A549 (cell line): ENCODE measurements at regions not wholly inside any gene's neighbourhood (a gene's known extent, or its start where the extent isn't known, plus 50 kb on each side); places are given as distances from the start of the nearest gene placed in this dataset.

ENCODE experiments used
- ATAC-seq, 2 experiments: fragments of 200-7000 bp in 1 of 2; fragments of >200 bp in 1 of 2; cut with Nextera tagmentation in 1 of 2; cut with Tn5 transposase in 1 of 2; 3 replicates each; pipeline versions ENCODE4 v1.8.0 to v1.9.1; 2018 to 2020; ENCODE audit warnings: mild to moderate bottlenecking in 1 of 2, moderate library complexity in 1 of 2
- CTCF ChIA-PET: fragments of 300-600 bp; sonication (Branson Sonifier 250); formaldehyde crosslinking; extraction: SDS; loops from one replicate; lab custom pipeline; 2021; ENCODE audit warnings: antibody characterized with exemption, inconsistent platforms; lab: Yijun Ruan, JAX
- POLR2A ChIA-PET: fragments of 350-600 bp; formaldehyde crosslinking; extraction: SDS; loops from one replicate; lab custom pipeline; 2021; ENCODE audit warnings: antibody characterized with exemption, inconsistent platforms; lab: Yijun Ruan, JAX
- DNase-seq, 2 experiments: peaks; one replicate each; pipeline versions ENCODE4 v3.0.0 to v3.0.0-alpha.2; 2011 to 2016; ENCODE audit warnings: low read depth in 1 of 2, low spot score in 1 of 2
- FAIRE-seq: peaks from 2 replicates; lab custom pipeline; 2011; peaks lifted over from hg19 to GRCh38; lab: Jason Lieb, UNC
- H3K27ac ChIP-seq, 2 experiments: fragments of >200 bp; sonication (Bioruptor Twin); formaldehyde crosslinking; 3 replicates each; pipeline ENCODE4 v1.5.1; 2016 to 2017
- H3K4me1 ChIP-seq: fragments of >200 bp; sonication (Bioruptor Twin); formaldehyde crosslinking; 3 replicates; pipeline ENCODE4 v1.6.1; 2016
- H3K4me2 ChIP-seq: fragments of >200 bp; sonication (Bioruptor Twin); formaldehyde crosslinking; 3 replicates; pipeline ENCODE4 v1.6.1; 2016
- H3K4me3 ChIP-seq: fragments of >200 bp; sonication (Bioruptor Twin); formaldehyde crosslinking; 3 replicates; pipeline ENCODE4 v1.5.1; 2016
- H3K9me3 ChIP-seq: fragments of >200 bp; sonication (Bioruptor Twin); formaldehyde crosslinking; 3 replicates; pipeline ENCODE4 v1.6.1; 2016
- ATOH8 ChIP-seq: fragments of 250-450 bp; sonication (Bioruptor Pico); IDR thresholded peaks from 2 replicates; pipeline ENCODE4 v1.5.0; 2020; ENCODE audit warnings: low read depth, mild to moderate bottlenecking, moderate library complexity
- BCL3 ChIP-seq: fragments of >200 bp; sonication (Bioruptor Twin); formaldehyde crosslinking; IDR thresholded peaks from 3 replicates; pipeline ENCODE4 v1.6.1; 2016
- CBX8 ChIP-seq: fragments of 200-600 bp; sonication (generic); IDR thresholded peaks from 2 replicates; pipeline ENCODE4 v1.6.1; 2016
- CHD2 ChIP-seq: fragments of 150-350 bp; IDR thresholded peaks from 2 replicates; pipeline ENCODE4 v1.6.1; 2014; ENCODE audit warnings: low read length; ENCODE audit not compliant: partially characterized antibody
- CHD4 ChIP-seq: fragments of 200-600 bp; sonication (generic); IDR thresholded peaks from 2 replicates; pipeline ENCODE4 v1.6.1; 2016; ENCODE audit warnings: antibody characterized with exemption, mild to moderate bottlenecking, borderline replicate concordance
- EHMT2 ChIP-seq: fragments of 200-600 bp; sonication (generic); IDR thresholded peaks from 2 replicates; pipeline ENCODE4 v1.6.1; 2016; ENCODE audit warnings: antibody characterized with exemption, low read depth, mild to moderate bottlenecking, moderate library complexity
- FOSB ChIP-seq: fragments of 250-450 bp; sonication (Bioruptor Pico); IDR thresholded peaks from 2 replicates; pipeline ENCODE4 v1.5.0; 2020; ENCODE audit warnings: mild to moderate bottlenecking, moderate library complexity
- FOSL2 ChIP-seq, 2 experiments: fragments of 450-650 bp in 1 of 2; fragments of >200 bp in 1 of 2; sonication (Bioruptor Twin) in 1 of 2; formaldehyde crosslinking; IDR thresholded peaks; 2 replicates each; pipeline versions ENCODE4 v1.5.0 to v1.6.1; 2016 to 2020; ENCODE audit warnings: mild to moderate bottlenecking in 1 of 2, moderate library complexity in 1 of 2
- HOXA7 ChIP-seq: fragments of 250-450 bp; sonication (Bioruptor Pico); IDR thresholded peaks from 2 replicates; pipeline ENCODE4 v1.5.0; 2020; ENCODE audit warnings: mild to moderate bottlenecking, moderate library complexity
- HOXB5 ChIP-seq: fragments of 250-450 bp; sonication (Bioruptor Pico); IDR thresholded peaks from 2 replicates; pipeline ENCODE4 v1.5.0; 2020; ENCODE audit warnings: mild to moderate bottlenecking, moderate library complexity
- PBX3 ChIP-seq: IDR thresholded peaks from 2 replicates; pipeline ENCODE4 v1.6.1; 2012
- RAD21 ChIP-seq, 2 experiments: fragments of >200 bp in 1 of 2; sonication (Bioruptor Twin) in 1 of 2; formaldehyde crosslinking in 1 of 2; IDR thresholded peaks in 1 of 2; conservative IDR thresholded peaks in 1 of 2; 2 replicates in 1 of 2; 3 replicates in 1 of 2; pipeline ENCODE4 v1.6.1; 2012 to 2018; ENCODE audit warnings: inconsistent platforms in 1 of 2
- TP53 ChIP-seq: fragments of 250-450 bp; sonication (Bioruptor Pico); IDR thresholded peaks from 2 replicates; pipeline ENCODE4 v1.5.0; 2021; ENCODE audit warnings: mild to moderate bottlenecking, moderate library complexity
- ZNF302 ChIP-seq: fragments of 250-450 bp; sonication (Bioruptor Pico); IDR thresholded peaks from 2 replicates; pipeline ENCODE4 v1.9.0; 2021; ENCODE audit warnings: inconsistent platforms, mild to moderate bottlenecking, moderate library complexity
- WGBS: methylation state at CpG from one replicate; pipeline ENCODE4 v1.1.6; 2017; ENCODE audit errors: missing lambda C conversion rate; 5-methylcytosine and 5-hydroxymethylcytosine counted together
- TF ChIP-seq, protein P1 (sequence below): fragments of 250-450 bp; sonication (Bioruptor Pico); IDR thresholded peaks from 2 replicates; pipeline ENCODE4 v1.5.0; 2021; ENCODE audit warnings: mild to moderate bottlenecking, moderate library complexity, borderline replicate concordance
- TF ChIP-seq, protein P2 (sequence below): fragments of 150-350 bp; IDR thresholded peaks from 2 replicates; pipeline ENCODE4 v1.6.1; 2014; ENCODE audit warnings: low read depth, mild to moderate bottlenecking, low read length
- TF ChIP-seq, protein P3 (sequence below): fragments of 450-650 bp; IDR thresholded peaks from 2 replicates; pipeline ENCODE4 v1.6.1; 2014; ENCODE audit warnings: antibody characterized with exemption
- TF ChIP-seq, protein P4 (sequence below): fragments of 200-600 bp; sonication (generic); IDR thresholded peaks from 2 replicates; pipeline ENCODE4 v1.6.1; 2016; ENCODE audit warnings: antibody characterized with exemption, mild to moderate bottlenecking, moderate library complexity

- TF ChIP-seq, protein P1, sequence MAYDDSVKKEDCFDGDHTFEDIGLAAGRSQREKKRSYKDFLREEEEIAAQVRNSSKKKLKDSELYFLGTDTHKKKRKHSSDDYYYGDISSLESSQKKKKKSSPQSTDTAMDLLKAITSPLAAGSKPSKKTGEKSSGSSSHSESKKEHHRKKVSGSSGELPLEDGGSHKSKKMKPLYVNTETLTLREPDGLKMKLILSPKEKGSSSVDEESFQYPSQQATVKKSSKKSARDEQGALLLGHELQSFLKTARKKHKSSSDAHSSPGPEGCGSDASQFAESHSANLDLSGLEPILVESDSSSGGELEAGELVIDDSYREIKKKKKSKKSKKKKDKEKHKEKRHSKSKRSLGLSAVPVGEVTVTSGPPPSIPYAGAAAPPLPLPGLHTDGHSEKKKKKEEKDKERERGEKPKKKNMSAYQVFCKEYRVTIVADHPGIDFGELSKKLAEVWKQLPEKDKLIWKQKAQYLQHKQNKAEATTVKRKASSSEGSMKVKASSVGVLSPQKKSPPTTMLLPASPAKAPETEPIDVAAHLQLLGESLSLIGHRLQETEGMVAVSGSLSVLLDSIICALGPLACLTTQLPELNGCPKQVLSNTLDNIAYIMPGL: no peak
- TF ChIP-seq FOSL2 (IDR thresholded peaks at IDR 0.05) (no peak), FOSL2 (CRISPR knock-in tag; IDR thresholded peaks at IDR 0.05) (no peak), RAD21 (conservative IDR thresholded peaks at IDR 0.05 in 1 of 2, IDR thresholded peaks at IDR 0.05 in 1 of 2) (no peak)
- TF ChIP-seq, protein P2, sequence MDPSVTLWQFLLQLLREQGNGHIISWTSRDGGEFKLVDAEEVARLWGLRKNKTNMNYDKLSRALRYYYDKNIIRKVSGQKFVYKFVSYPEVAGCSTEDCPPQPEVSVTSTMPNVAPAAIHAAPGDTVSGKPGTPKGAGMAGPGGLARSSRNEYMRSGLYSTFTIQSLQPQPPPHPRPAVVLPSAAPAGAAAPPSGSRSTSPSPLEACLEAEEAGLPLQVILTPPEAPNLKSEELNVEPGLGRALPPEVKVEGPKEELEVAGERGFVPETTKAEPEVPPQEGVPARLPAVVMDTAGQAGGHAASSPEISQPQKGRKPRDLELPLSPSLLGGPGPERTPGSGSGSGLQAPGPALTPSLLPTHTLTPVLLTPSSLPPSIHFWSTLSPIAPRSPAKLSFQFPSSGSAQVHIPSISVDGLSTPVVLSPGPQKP: no peak
Observed at GRCh38 chr13:76439546-76439945, 446.7 kb downstream of the KCTD12 start (continued).

GRCh38 chr13:76438050-76438449 is 448.2 kb downstream of the KCTD12 start:
- WGBS: 91% methylated on average over 2 of the region's 2 CpGs
- CTCF ChIA-PET: no interaction called here
- FAIRE-seq: no peak

More at GRCh38 chr13:76438050-76438449, 448.2 kb downstream of the KCTD12 start:
- POLR2A ChIA-PET: no interaction called here
- Histone ChIP-seq H3K4me1 (no peaks in the 10 kb centered on the region), H3K9me3 (no peaks in the 10 kb centered on the region), H3K27ac (no peak overlapping the region), H3K4me3 (no peak overlapping the region), H3K4me2 (no peak overlapping the region)
- ATAC-seq: no peak
- TF ChIP-seq EHMT2 (no peak), HOXB5 (CRISPR knock-in tag) (no peak), CBX8 (no peak), PBX3 (no peak), BCL3 (no peak), CHD2 (no peak), ZNF302 (no peak), CHD4 (no peak), FOSB (CRISPR knock-in tag) (no peak), HOXA7 (no peak), ATOH8 (CRISPR knock-in tag) (no peak), TP53 (CRISPR knock-in tag) (no peak)
- TF ChIP-seq, protein P3, sequence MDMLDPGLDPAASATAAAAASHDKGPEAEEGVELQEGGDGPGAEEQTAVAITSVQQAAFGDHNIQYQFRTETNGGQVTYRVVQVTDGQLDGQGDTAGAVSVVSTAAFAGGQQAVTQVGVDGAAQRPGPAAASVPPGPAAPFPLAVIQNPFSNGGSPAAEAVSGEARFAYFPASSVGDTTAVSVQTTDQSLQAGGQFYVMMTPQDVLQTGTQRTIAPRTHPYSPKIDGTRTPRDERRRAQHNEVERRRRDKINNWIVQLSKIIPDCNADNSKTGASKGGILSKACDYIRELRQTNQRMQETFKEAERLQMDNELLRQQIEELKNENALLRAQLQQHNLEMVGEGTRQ: no peak
- TF ChIP-seq, protein P4, sequence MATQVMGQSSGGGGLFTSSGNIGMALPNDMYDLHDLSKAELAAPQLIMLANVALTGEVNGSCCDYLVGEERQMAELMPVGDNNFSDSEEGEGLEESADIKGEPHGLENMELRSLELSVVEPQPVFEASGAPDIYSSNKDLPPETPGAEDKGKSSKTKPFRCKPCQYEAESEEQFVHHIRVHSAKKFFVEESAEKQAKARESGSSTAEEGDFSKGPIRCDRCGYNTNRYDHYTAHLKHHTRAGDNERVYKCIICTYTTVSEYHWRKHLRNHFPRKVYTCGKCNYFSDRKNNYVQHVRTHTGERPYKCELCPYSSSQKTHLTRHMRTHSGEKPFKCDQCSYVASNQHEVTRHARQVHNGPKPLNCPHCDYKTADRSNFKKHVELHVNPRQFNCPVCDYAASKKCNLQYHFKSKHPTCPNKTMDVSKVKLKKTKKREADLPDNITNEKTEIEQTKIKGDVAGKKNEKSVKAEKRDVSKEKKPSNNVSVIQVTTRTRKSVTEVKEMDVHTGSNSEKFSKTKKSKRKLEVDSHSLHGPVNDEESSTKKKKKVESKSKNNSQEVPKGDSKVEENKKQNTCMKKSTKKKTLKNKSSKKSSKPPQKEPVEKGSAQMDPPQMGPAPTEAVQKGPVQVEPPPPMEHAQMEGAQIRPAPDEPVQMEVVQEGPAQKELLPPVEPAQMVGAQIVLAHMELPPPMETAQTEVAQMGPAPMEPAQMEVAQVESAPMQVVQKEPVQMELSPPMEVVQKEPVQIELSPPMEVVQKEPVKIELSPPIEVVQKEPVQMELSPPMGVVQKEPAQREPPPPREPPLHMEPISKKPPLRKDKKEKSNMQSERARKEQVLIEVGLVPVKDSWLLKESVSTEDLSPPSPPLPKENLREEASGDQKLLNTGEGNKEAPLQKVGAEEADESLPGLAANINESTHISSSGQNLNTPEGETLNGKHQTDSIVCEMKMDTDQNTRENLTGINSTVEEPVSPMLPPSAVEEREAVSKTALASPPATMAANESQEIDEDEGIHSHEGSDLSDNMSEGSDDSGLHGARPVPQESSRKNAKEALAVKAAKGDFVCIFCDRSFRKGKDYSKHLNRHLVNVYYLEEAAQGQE: no peak
- DNase-seq: no peak
